Endothelial cell of umbilical vein (primary cell): ENCODE measurements at regions not wholly inside any gene's neighbourhood (a gene's known extent, or its start where the extent isn't known, plus 50 kb on each side); places are given as distances from the start of the nearest gene placed in this dataset.

Experiments
- EZH2 ChIP-seq: IDR thresholded peaks from 2 replicates; pipeline ENCODE4 v1.6.1; 2012; ENCODE audit warnings: borderline replicate concordance, low read depth, mild to moderate bottlenecking, moderate library complexity, low read length, inconsistent platforms; ENCODE audit not compliant: severe bottlenecking
- FOS ChIP-seq: IDR thresholded peaks from 2 replicates; pipeline ENCODE4 v1.6.1; 2011; ENCODE audit warnings: mild to moderate bottlenecking, low read length, moderate library complexity, borderline replicate concordance; ENCODE audit not compliant: insufficient read depth
- JUN ChIP-seq: IDR thresholded peaks from 2 replicates; pipeline ENCODE4 v1.6.1; 2011; ENCODE audit warnings: borderline replicate concordance, low read depth; ENCODE audit not compliant: insufficient read length, insufficient read depth
- MYC ChIP-seq: IDR thresholded peaks from one replicate; pipeline ENCODE4 v1.6.1; 2011; ENCODE audit warnings: mild to moderate bottlenecking, low read depth, low read length
- POLR2A ChIP-seq: IDR thresholded peaks from 2 replicates; pipeline ENCODE4 v1.6.1; 2012; ENCODE audit warnings: low read depth, mild to moderate bottlenecking, control low read depth, low read length
- POLR2AphosphoS5 ChIP-seq: IDR thresholded peaks from 2 replicates; pipeline ENCODE4 v1.6.1; 2012; ENCODE audit warnings: low read depth, mild to moderate bottlenecking, control low read depth, low read length, moderate library complexity; ENCODE audit not compliant: insufficient read depth
- TF ChIP-seq, protein P1 (sequence below), 2 donors: IDR thresholded peaks; 1 replicate in 1 of 2; 2 replicates in 1 of 2; pipeline ENCODE4 v1.5.1; 2011; ENCODE audit warnings: low read length in 2 of 2, mild to moderate bottlenecking in 2 of 2, moderate library complexity in 2 of 2, control low read depth in 1 of 2, inconsistent platforms in 1 of 2, low read depth in 1 of 2; ENCODE audit not compliant: insufficient read depth in 1 of 2; ENCODE audit errors: extremely low read depth in 1 of 2
- TF ChIP-seq, protein P2 (sequence below): IDR thresholded peaks from 2 replicates; pipeline ENCODE4 v1.6.1; 2011; ENCODE audit not compliant: insufficient read depth, insufficient read length

DNA sequence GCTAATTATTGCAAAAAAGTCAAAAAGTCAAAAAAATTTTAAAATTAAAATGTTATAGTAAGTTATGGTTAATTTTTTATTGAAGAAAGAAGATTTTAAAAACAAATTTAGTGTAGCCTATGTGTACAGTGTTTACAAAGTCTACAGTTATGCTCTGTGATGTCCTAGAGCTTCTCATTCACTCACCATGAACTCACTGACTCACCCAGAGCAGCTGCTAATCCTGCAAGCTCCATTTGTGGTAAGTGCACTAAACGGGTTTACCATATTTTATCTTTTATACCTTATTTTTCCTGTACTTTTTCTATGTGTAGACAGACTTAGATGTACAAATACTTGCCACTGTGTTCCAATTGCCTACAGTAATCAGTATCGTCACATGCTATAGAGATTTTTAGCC lies 788.2 kb downstream of the DSC3 start:
- no peak for TF ChIP-seq POLR2A
- TF ChIP-seq, protein P1, sequence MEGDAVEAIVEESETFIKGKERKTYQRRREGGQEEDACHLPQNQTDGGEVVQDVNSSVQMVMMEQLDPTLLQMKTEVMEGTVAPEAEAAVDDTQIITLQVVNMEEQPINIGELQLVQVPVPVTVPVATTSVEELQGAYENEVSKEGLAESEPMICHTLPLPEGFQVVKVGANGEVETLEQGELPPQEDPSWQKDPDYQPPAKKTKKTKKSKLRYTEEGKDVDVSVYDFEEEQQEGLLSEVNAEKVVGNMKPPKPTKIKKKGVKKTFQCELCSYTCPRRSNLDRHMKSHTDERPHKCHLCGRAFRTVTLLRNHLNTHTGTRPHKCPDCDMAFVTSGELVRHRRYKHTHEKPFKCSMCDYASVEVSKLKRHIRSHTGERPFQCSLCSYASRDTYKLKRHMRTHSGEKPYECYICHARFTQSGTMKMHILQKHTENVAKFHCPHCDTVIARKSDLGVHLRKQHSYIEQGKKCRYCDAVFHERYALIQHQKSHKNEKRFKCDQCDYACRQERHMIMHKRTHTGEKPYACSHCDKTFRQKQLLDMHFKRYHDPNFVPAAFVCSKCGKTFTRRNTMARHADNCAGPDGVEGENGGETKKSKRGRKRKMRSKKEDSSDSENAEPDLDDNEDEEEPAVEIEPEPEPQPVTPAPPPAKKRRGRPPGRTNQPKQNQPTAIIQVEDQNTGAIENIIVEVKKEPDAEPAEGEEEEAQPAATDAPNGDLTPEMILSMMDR (IDR thresholded peaks at IDR 0.05; ENCODE audit: extremely low read depth in 1 of 2, insufficient read depth in 1 of 2, low read depth in 1 of 2, low read length in 2 of 2) = no peak
- TF ChIP-seq JUN = no peak
- no peak for TF ChIP-seq FOS
- no peak for TF ChIP-seq MYC
- TF ChIP-seq EZH2 = no peak
- TF ChIP-seq, protein P2, sequence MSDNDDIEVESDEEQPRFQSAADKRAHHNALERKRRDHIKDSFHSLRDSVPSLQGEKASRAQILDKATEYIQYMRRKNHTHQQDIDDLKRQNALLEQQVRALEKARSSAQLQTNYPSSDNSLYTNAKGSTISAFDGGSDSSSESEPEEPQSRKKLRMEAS = no peak
- TF ChIP-seq POLR2AphosphoS5 = no peak
